ENCODE measurements at regions not wholly inside any gene's neighbourhood (a gene's known extent, or its start where the extent isn't known, plus 50 kb on each side); places are given as distances from the start of the nearest gene placed in this dataset.

DNA sequence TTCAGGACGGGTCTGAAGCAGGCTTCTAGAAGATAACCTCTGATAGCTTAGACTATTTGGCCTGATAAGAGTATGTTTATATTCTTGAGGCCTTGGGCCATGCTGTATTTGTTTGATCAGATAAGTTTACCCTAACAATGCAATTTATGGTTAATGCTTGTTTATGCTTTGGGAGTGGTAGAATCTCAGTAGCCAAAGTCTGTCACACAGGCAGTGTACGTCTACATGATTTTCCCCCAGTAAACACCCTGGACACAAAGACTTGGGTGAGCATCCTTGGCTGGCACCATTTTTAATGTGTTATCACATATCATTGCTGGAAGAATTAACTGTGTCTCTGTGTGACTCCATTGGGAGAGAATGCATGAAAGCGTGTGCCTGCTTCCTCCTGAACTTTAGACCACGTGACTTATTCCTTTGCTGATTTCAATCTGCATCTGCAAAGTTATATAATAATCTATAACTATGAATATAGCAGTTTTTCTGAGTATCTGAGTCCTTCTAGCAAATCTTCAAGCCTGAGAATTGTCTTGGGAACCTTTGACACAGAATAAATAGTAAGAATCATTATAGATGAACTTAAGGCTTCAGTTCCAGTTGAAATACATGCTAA, 172.4 kb downstream of the CASP12 start:
- no peak for DNase-seq (ENCODE audit: low spot score)
- H3K4me3 ChIP-seq, result no peak overlapping the region
- no peak for ATAC-seq (ENCODE audit: insufficient number of reproducible peaks, low FRiP score, low read depth)
- no peaks in the 10 kb centered on the region for H3K27me3 ChIP-seq (replicated peaks; ENCODE audit: insufficient read depth)
- H3K36me3 ChIP-seq, result no peaks in the 10 kb centered on the region
- TF ChIP-seq CTCF (IDR thresholded peaks at IDR 0.05), result no peak
- no peaks in the 10 kb centered on the region for H3K4me1 ChIP-seq (ENCODE audit: control insufficient read depth in 1 of 2, low read depth in 2 of 2)
- peaks cover 11% of the 10 kb centered on the region for H3K9me3 ChIP-seq
- H3K27ac ChIP-seq, result no peak overlapping the region

GRCh38 chr11:104713401-104713800, 184.9 kb downstream of the CASP12 start:
- Histone ChIP-seq H3K4me3 (no peak overlapping the region), H3K36me3 (no peaks in the 10 kb centered on the region), H3K4me1 (ENCODE audit: control insufficient read depth in 1 of 2, low read depth in 2 of 2) (no peaks in the 10 kb centered on the region), H3K27ac (no peak overlapping the region), H3K9me3 (no peaks in the 10 kb centered on the region), H3K27me3 (replicated peaks; ENCODE audit: insufficient read depth) (no peaks in the 10 kb centered on the region)
- TF ChIP-seq CTCF (IDR thresholded peaks at IDR 0.05), result no peak
- ATAC-seq (ENCODE audit: insufficient number of reproducible peaks, low FRiP score, low read depth) (no peak), DNase-seq (ENCODE audit: low spot score) (no peak)

- Histone ChIP-seq H3K27ac (no peak overlapping the region), H3K27me3 (replicated peaks; ENCODE audit: insufficient read depth) (no peaks in the 10 kb centered on the region), H3K4me1 (ENCODE audit: control insufficient read depth in 1 of 2, low read depth in 2 of 2) (peaks cover 0 to 12% of the 10 kb centered on the region in 2 donors), H3K36me3 (no peaks in the 10 kb centered on the region), H3K9me3 (no peaks in the 10 kb centered on the region), H3K4me3 (no peak overlapping the region)
- TF ChIP-seq CTCF (IDR thresholded peaks at IDR 0.05), result no peak
- ATAC-seq (ENCODE audit: insufficient number of reproducible peaks, low FRiP score, low read depth), result no peak
- no peak for DNase-seq (ENCODE audit: low spot score)
Observed at GRCh38 chr11:104705490-104706190, 192.6 kb downstream of the CASP12 start.

- Histone ChIP-seq H3K4me3 (no peak overlapping the region), H3K27me3 (replicated peaks; ENCODE audit: insufficient read depth) (no peaks in the 10 kb centered on the region), H3K27ac (no peak overlapping the region), H3K36me3 (no peaks in the 10 kb centered on the region), H3K4me1 (ENCODE audit: control insufficient read depth in 1 of 2, low read depth in 2 of 2) (peaks cover 0 to 12% of the 10 kb centered on the region in 2 donors), H3K9me3 (no peaks in the 10 kb centered on the region)
- no peak for TF ChIP-seq CTCF (IDR thresholded peaks at IDR 0.05)
- no peak for ATAC-seq (ENCODE audit: insufficient number of reproducible peaks, low FRiP score, low read depth)
- no peak for DNase-seq (ENCODE audit: low spot score)
Observed at GRCh38 chr11:104704888-104705287, 193.4 kb downstream of the CASP12 start.

- no peak for TF ChIP-seq CTCF (IDR thresholded peaks at IDR 0.05)
- no peak for ATAC-seq (ENCODE audit: insufficient number of reproducible peaks, low FRiP score, low read depth)
- no peak for DNase-seq (ENCODE audit: low spot score)
- H3K4me3 ChIP-seq, result no peak overlapping the region
- H3K4me1 ChIP-seq (ENCODE audit: control insufficient read depth in 1 of 2, low read depth in 2 of 2), result peaks cover 0 to 12% of the 10 kb centered on the region in 2 donors
- H3K9me3 ChIP-seq, result no peaks in the 10 kb centered on the region
- H3K36me3 ChIP-seq, result no peaks in the 10 kb centered on the region
- H3K27ac ChIP-seq, result no peak overlapping the region
- H3K27me3 ChIP-seq (replicated peaks; ENCODE audit: insufficient read depth), result no peaks in the 10 kb centered on the region
Observed at GRCh38 chr11:104704146-104704830, 194.0 kb downstream of the CASP12 start.
